SK-N-SH treated with all-trans-retinoic acid at 6 μM for 48 hours (cell line): ENCODE measurements at regions not wholly inside any gene's neighbourhood (a gene's known extent, or its start where the extent isn't known, plus 50 kb on each side); places are given as distances from the start of the nearest gene placed in this dataset.

Source experiments
- CSRNP3 ChIP-seq: fragments of 250-450 bp; sonication (Bioruptor Pico); IDR thresholded peaks from 2 replicates; pipeline ENCODE4 v1.5.1; 2021; ENCODE audit warnings: mild to moderate bottlenecking, moderate library complexity
- TCF4 ChIP-seq: fragments of 250-450 bp; sonication (Bioruptor Pico); IDR thresholded peaks from 2 replicates; pipeline ENCODE4 v1.8.0; 2021; ENCODE audit warnings: mild to moderate bottlenecking, moderate library complexity, borderline replicate concordance
- ZFP30 ChIP-seq: fragments of 450-650 bp; formaldehyde crosslinking; IDR thresholded peaks from 2 replicates; pipeline ENCODE4 v1.5.0; 2022; ENCODE audit warnings: mild to moderate bottlenecking, moderate library complexity
- ZNF565 ChIP-seq: fragments of 450-650 bp; formaldehyde crosslinking; conservative IDR thresholded peaks from 2 replicates; pipeline ENCODE4 v1.5.0; 2020; ENCODE audit warnings: low read depth, mild to moderate bottlenecking, moderate library complexity
- ZNF8 ChIP-seq: fragments of 450-650 bp; formaldehyde crosslinking; IDR thresholded peaks from 2 replicates; pipeline ENCODE4 v1.5.0; 2020; ENCODE audit warnings: mild to moderate bottlenecking, moderate library complexity

- no peak for TF ChIP-seq ZNF565 (CRISPR knock-in tag)
- no peak for TF ChIP-seq ZNF8 (CRISPR knock-in tag)
- TF ChIP-seq TCF4 (CRISPR knock-in tag): no peak
- TF ChIP-seq ZFP30: no peak
- TF ChIP-seq CSRNP3: no peak
Observed at GRCh38 chr9:29211580-29212396, 1638.5 kb upstream of the C9orf72 start.
